ENCODE measurements at regions not wholly inside any gene's neighbourhood (a gene's known extent, or its start where the extent isn't known, plus 50 kb on each side); places are given as distances from the start of the nearest gene placed in this dataset.

GRCh38 chr12:40634517-40635131 is 57.6 kb upstream of the CNTN1 start:
- no peaks in the 10 kb centered on the region for H3K36me3 ChIP-seq (ENCODE audit: insufficient read depth, low read length)
- H3K79me2 ChIP-seq (ENCODE audit: insufficient read depth, low read length): no peaks in the 10 kb centered on the region
- H3K4me3 ChIP-seq (ENCODE audit: low read length, poor library complexity, severe bottlenecking): no peak overlapping the region
- H3K4me2 ChIP-seq (ENCODE audit: low read depth, low read length, poor library complexity, severe bottlenecking): no peak overlapping the region
- no peaks in the 10 kb centered on the region for H4K20me1 ChIP-seq (ENCODE audit: insufficient read depth, low read length, poor library complexity, severe bottlenecking)
- H3K4me1 ChIP-seq (ENCODE audit: insufficient read depth, low read length, poor library complexity, severe bottlenecking): no peaks in the 10 kb centered on the region
- H2AFZ ChIP-seq (ENCODE audit: low read length): no peak overlapping the region
- no peak for TF ChIP-seq CTCF (conservative IDR thresholded peaks at IDR 0.05; ENCODE audit: low read length)
- no peak for TF ChIP-seq EZH2phosphoT487 (IDR thresholded peaks at IDR 0.05; ENCODE audit: borderline replicate concordance)
- no peaks in the 10 kb centered on the region for H3K27me3 ChIP-seq (ENCODE audit: insufficient read depth, low read length, poor library complexity, severe bottlenecking)
- H3F3A ChIP-seq (ENCODE audit: low read depth): no peaks in the 10 kb centered on the region
- no peaks in the 10 kb centered on the region for H3K9me2 ChIP-seq (replicated peaks; ENCODE audit: low read depth, low read length)
- no peak overlapping the region for H3K9ac ChIP-seq (ENCODE audit: low read depth, low read length, poor library complexity, severe bottlenecking)
- H3K9me3 ChIP-seq (ENCODE audit: insufficient read depth, low read depth, low read length): no peaks in the 10 kb centered on the region

- Histone ChIP-seq H3K79me2 (ENCODE audit: insufficient read depth, low read length) (no peaks in the 10 kb centered on the region), H3K9ac (ENCODE audit: low read depth, low read length, poor library complexity, severe bottlenecking) (no peak overlapping the region), H3K9me2 (replicated peaks; ENCODE audit: low read depth, low read length) (no peaks in the 10 kb centered on the region), H4K20me1 (ENCODE audit: insufficient read depth, low read length, poor library complexity, severe bottlenecking) (no peaks in the 10 kb centered on the region), H2AFZ (ENCODE audit: low read length) (no peak overlapping the region), H3K4me2 (ENCODE audit: low read depth, low read length, poor library complexity, severe bottlenecking) (no peak overlapping the region), H3K9me3 (ENCODE audit: insufficient read depth, low read depth, low read length) (no peaks in the 10 kb centered on the region), H3K27me3 (ENCODE audit: insufficient read depth, low read length, poor library complexity, severe bottlenecking) (no peaks in the 10 kb centered on the region), H3K4me1 (ENCODE audit: insufficient read depth, low read length, poor library complexity, severe bottlenecking) (no peaks in the 10 kb centered on the region), H3F3A (ENCODE audit: low read depth) (no peaks in the 10 kb centered on the region), H3K4me3 (ENCODE audit: low read length, poor library complexity, severe bottlenecking) (no peak overlapping the region), H3K36me3 (ENCODE audit: insufficient read depth, low read length) (no peaks in the 10 kb centered on the region)
- no peak for TF ChIP-seq CTCF (conservative IDR thresholded peaks at IDR 0.05; ENCODE audit: low read length)
- no peak for TF ChIP-seq EZH2phosphoT487 (IDR thresholded peaks at IDR 0.05; ENCODE audit: borderline replicate concordance)
These were observed 57.0 kb upstream of the CNTN1 start for GRCh38 chr12:40635141-40635731.
